PC-3 (cell line): ENCODE measurements at regions not wholly inside any gene's neighbourhood (a gene's known extent, or its start where the extent isn't known, plus 50 kb on each side); places are given as distances from the start of the nearest gene placed in this dataset.
"Not testable (repeated sequence)": the region's sequence is repeated elsewhere in the genome, so short reads cannot be mapped to it uniquely, and the experiment has no call there.

ENCODE experiments used
- ATAC-seq: fragments of 200-7000 bp; cut with Tn5 transposase; 2 replicates; pipeline ENCODE4 v1.9.1; 2020; ENCODE audit warnings: mild to moderate bottlenecking, moderate library complexity
- BruUV-seq: library from RNA; stranded (reverse); fragments of 400-500 nt; replicated peaks from 2 replicates; lab custom pipeline; 2021; lab: Mats Ljungman, UMichigan
- CTCF ChIA-PET: fragments of 300-600 bp; sonication (Branson Sonifier 250); formaldehyde crosslinking; loops from one replicate; lab custom pipeline; 2022; ENCODE audit warnings: antibody characterized with exemption; lab: Charles Lee
- POLR2A ChIA-PET: fragments of 300-600 bp; sonication (Branson Sonifier 250); formaldehyde crosslinking; loops from one replicate; lab custom pipeline; 2022; ENCODE audit warnings: antibody characterized with exemption; ENCODE audit not compliant: unreplicated experiment; lab: Charles Lee
- DNase-seq: peaks from one replicate; pipeline ENCODE4 v3.0.0-alpha.2; 2015
- H2AFZ ChIP-seq: fragments of 300-600 bp; sonication (generic); 2 replicates; pipeline ENCODE4 v1.6.0; 2016; ENCODE audit warnings: antibody characterized with exemption, low read length
- H3F3A ChIP-seq: fragments of 300-600 bp; sonication (generic); one replicate; pipeline ENCODE4 v1.6.0; 2017; ENCODE audit warnings: antibody characterized with exemption, low read length, control low read depth, mild to moderate bottlenecking; ENCODE audit not compliant: unreplicated experiment
- H3K27ac ChIP-seq: fragments of 300-600 bp; sonication (generic); 2 replicates; pipeline ENCODE4 v1.5.1; 2016; ENCODE audit warnings: mild to moderate bottlenecking, low read length
- H3K27me3 ChIP-seq: fragments of 300-600 bp; sonication (generic); 2 replicates; pipeline ENCODE4 v1.6.1; 2016; ENCODE audit warnings: low read length, mixed read lengths
- H3K36me3 ChIP-seq: fragments of 300-600 bp; sonication (generic); 2 replicates; pipeline ENCODE4 v1.6.1; 2016; ENCODE audit warnings: low read depth, mixed run types, low read length, mixed read lengths
- H3K4me1 ChIP-seq: fragments of 300-600 bp; sonication (generic); 2 replicates; pipeline ENCODE4 v1.5.1; 2016; ENCODE audit warnings: low read length; ENCODE audit not compliant: insufficient read depth
- H3K4me2 ChIP-seq: fragments of 300-600 bp; sonication (generic); 2 replicates; pipeline ENCODE4 v1.6.0; 2016; ENCODE audit warnings: low read length
- H3K4me3 ChIP-seq: fragments of 300-600 bp; sonication (generic); 2 replicates; pipeline ENCODE4 v1.5.1; 2016; ENCODE audit warnings: mild to moderate bottlenecking, low read length, mixed read lengths
- H3K79me2 ChIP-seq: fragments of 300-600 bp; sonication (generic); 2 replicates; pipeline ENCODE4 v1.6.1; 2017; ENCODE audit warnings: low read length, mixed read lengths
- H3K9ac ChIP-seq: fragments of 300-600 bp; sonication (generic); 2 replicates; pipeline ENCODE4 v1.6.0; 2016; ENCODE audit warnings: mild to moderate bottlenecking, low read length
- H3K9me2 ChIP-seq: fragments of 300-600 bp; sonication (generic); replicated peaks from 2 replicates; pipeline ENCODE4 v1.6.1; 2016; ENCODE audit warnings: mixed run types, low read length, mixed read lengths
- H3K9me3 ChIP-seq: fragments of 300-600 bp; sonication (generic); 2 replicates; pipeline ENCODE4 v1.6.1; 2016; ENCODE audit warnings: low read length, mixed read lengths
- H4K20me1 ChIP-seq: fragments of 300-600 bp; sonication (generic); 2 replicates; pipeline ENCODE4 v1.6.1; 2016; ENCODE audit warnings: low read length, mixed read lengths
- CTCF ChIP-seq: fragments of 300-600 bp; sonication (generic); conservative IDR thresholded peaks from 2 replicates; pipeline ENCODE4 v1.5.1; 2017; ENCODE audit warnings: antibody characterized with exemption, low read depth, mild to moderate bottlenecking, low read length
- EZH2 ChIP-seq: fragments of 300-600 bp; sonication (generic); IDR thresholded peaks from one replicate; pipeline ENCODE4 v1.6.1; 2017; ENCODE audit warnings: antibody characterized with exemption, mild to moderate bottlenecking, low read length; ENCODE audit not compliant: unreplicated experiment
- EZH2phosphoT487 ChIP-seq: fragments of 300-600 bp; sonication (generic); IDR thresholded peaks from 2 replicates; pipeline ENCODE4 v1.6.1; 2018; ENCODE audit warnings: mild to moderate bottlenecking, antibody characterized with exemption, low read length, borderline replicate concordance
- intact Hi-C: fragments of 100-400 bp; cut with micrococcal nuclease; formaldehyde crosslinking; loops from 2 replicates; pipeline ENCODE4 v1.9.0; 2023

- ATAC-seq (no peak), DNase-seq (no peak)
- Histone ChIP-seq H3F3A (no peaks in the 10 kb centered on the region), H3K4me2 (no peak overlapping the region), H3K4me3 (no peak overlapping the region), H2AFZ (no peak overlapping the region), H4K20me1 (no peaks in the 10 kb centered on the region), H3K27ac (no peak overlapping the region), H3K27me3 (no peaks in the 10 kb centered on the region), H3K9me2 (no peaks in the 10 kb centered on the region), H3K9ac (no peak overlapping the region), H3K79me2 (no peaks in the 10 kb centered on the region), H3K4me1 (no peaks in the 10 kb centered on the region), H3K9me3 (no peaks in the 10 kb centered on the region), H3K36me3 (no peaks in the 10 kb centered on the region)
- no peak for TF ChIP-seq EZH2
- CTCF ChIA-PET = no interaction called here
- intact Hi-C loops = no loop called here
- POLR2A ChIA-PET = no interaction called here
- BruUV-seq = no TSS peak
These were observed 501.6 kb upstream of the SMIM31 start for GRCh38 chr4:164252286-164252685.

GRCh38 chr4:164261831-164262230 lies 492.1 kb upstream of the SMIM31 start:
- Histone ChIP-seq H3K27me3 (no peaks in the 10 kb centered on the region), H3K9me2 (no peaks in the 10 kb centered on the region), H3K9ac (no peak overlapping the region), H3K9me3 (no peaks in the 10 kb centered on the region), H3K27ac (no peak overlapping the region), H3K4me3 (no peak overlapping the region), H4K20me1 (no peaks in the 10 kb centered on the region), H3K4me2 (no peak overlapping the region), H3K4me1 (no peaks in the 10 kb centered on the region), H3K79me2 (no peaks in the 10 kb centered on the region), H3F3A (no peaks in the 10 kb centered on the region), H3K36me3 (no peaks in the 10 kb centered on the region), H2AFZ (no peak overlapping the region)
- CTCF ChIA-PET = no interaction called here
- ATAC-seq = no peak
- intact Hi-C loops = no loop called here
- POLR2A ChIA-PET = no interaction called here
- BruUV-seq = no TSS peak
- TF ChIP-seq CTCF = no peak
- TF ChIP-seq EZH2 = no peak
- no peak for TF ChIP-seq EZH2phosphoT487
- no peak for DNase-seq

- CTCF ChIA-PET, H2AFZ ChIP-seq, H3K4me3 ChIP-seq, H3K9ac ChIP-seq, H3K9me3 ChIP-seq, intact Hi-C loops, POLR2A ChIA-PET, H3K4me1 ChIP-seq, H4K20me1 ChIP-seq, H3K79me2 ChIP-seq, H3F3A ChIP-seq, H3K9me2 ChIP-seq, DNase-seq, H3K27ac ChIP-seq, ATAC-seq, H3K36me3 ChIP-seq, H3K27me3 ChIP-seq, H3K4me2 ChIP-seq, BruUV-seq: not testable (repeated sequence)
These were observed 491.4 kb upstream of the SMIM31 start for GRCh38 chr4:164262508-164262907.

- H3K27ac ChIP-seq, H3K9me2 ChIP-seq, H3K4me3 ChIP-seq, CTCF ChIA-PET, ATAC-seq, H3K9me3 ChIP-seq, POLR2A ChIA-PET, DNase-seq, intact Hi-C loops, BruUV-seq, H3K4me1 ChIP-seq, H3K9ac ChIP-seq, H3K36me3 ChIP-seq, H2AFZ ChIP-seq, H4K20me1 ChIP-seq, H3K27me3 ChIP-seq, H3K4me2 ChIP-seq, H3F3A ChIP-seq, H3K79me2 ChIP-seq: not testable (repeated sequence)
These were observed 476.5 kb upstream of the SMIM31 start for GRCh38 chr4:164277414-164277813.
